H9 (cell line): ENCODE measurements at regions not wholly inside any gene's neighbourhood (a gene's known extent, or its start where the extent isn't known, plus 50 kb on each side); places are given as distances from the start of the nearest gene placed in this dataset.

Experiments
- DNase-seq: peaks from one replicate; pipeline ENCODE4 v3.0.0-alpha.2; 2017
- H2AFZ ChIP-seq: one replicate; pipeline ENCODE4 v1.6.1; 2013; ENCODE audit warnings: mild to moderate bottlenecking, low read length, control low read depth, moderate library complexity
- H2AK5ac ChIP-seq: 2 replicates; pipeline ENCODE4 v1.6.1; 2013; ENCODE audit warnings: low read length, control low read depth, mixed read lengths; ENCODE audit not compliant: insufficient read length
- H2BK120ac ChIP-seq: one replicate; pipeline ENCODE4 v1.6.1; 2013; ENCODE audit warnings: low read depth, mild to moderate bottlenecking, low read length, control low read depth, inconsistent platforms; ENCODE audit not compliant: poor library complexity, severe bottlenecking
- H2BK12ac ChIP-seq: 2 replicates; pipeline ENCODE4 v1.6.1; 2013; ENCODE audit warnings: low read length, control low read depth, mixed read lengths, low read depth; ENCODE audit not compliant: insufficient read length
- H2BK15ac ChIP-seq: 2 replicates; pipeline ENCODE4 v1.6.1; 2013; ENCODE audit warnings: low read depth, low read length, control low read depth
- H2BK20ac ChIP-seq: one replicate; pipeline ENCODE4 v1.6.1; 2013; ENCODE audit warnings: low read depth, mild to moderate bottlenecking, low read length, control low read depth, inconsistent platforms; ENCODE audit not compliant: poor library complexity, severe bottlenecking
- H2BK5ac ChIP-seq: 2 replicates; pipeline ENCODE4 v1.6.1; 2013; ENCODE audit warnings: low read length, control low read depth, mixed read lengths; ENCODE audit not compliant: insufficient read length
- H3K14ac ChIP-seq: 2 replicates; pipeline ENCODE4 v1.6.1; 2013; ENCODE audit warnings: low read length, control low read depth; ENCODE audit not compliant: insufficient read depth
- H3K18ac ChIP-seq: 2 replicates; pipeline ENCODE4 v1.6.1; 2013; ENCODE audit warnings: low read depth, mild to moderate bottlenecking, mixed read lengths, low read length, control low read depth; ENCODE audit not compliant: insufficient read length
- H3K23ac ChIP-seq: 2 replicates; pipeline ENCODE4 v1.6.1; 2013; ENCODE audit warnings: low read length, control low read depth, mixed read lengths, low read depth; ENCODE audit not compliant: insufficient read length
- H3K23me2 ChIP-seq: 2 replicates; pipeline ENCODE4 v1.6.1; 2013; ENCODE audit warnings: low read depth, mild to moderate bottlenecking, mixed read lengths, low read length, control low read depth; ENCODE audit not compliant: insufficient read length, poor library complexity, severe bottlenecking
- H3K27ac ChIP-seq: 2 replicates; pipeline ENCODE4 v1.5.1; 2013; ENCODE audit warnings: low read length, control low read depth, mixed read lengths, low read depth; ENCODE audit not compliant: insufficient read length
- H3K27me3 ChIP-seq: 2 replicates; pipeline ENCODE4 v1.6.1; 2013; ENCODE audit warnings: low read length, control low read depth, inconsistent platforms; ENCODE audit not compliant: insufficient read depth
- H3K4ac ChIP-seq: 2 replicates; pipeline ENCODE4 v1.6.1; 2013; ENCODE audit warnings: low read depth, mild to moderate bottlenecking, control low read depth, inconsistent platforms, low read length, moderate library complexity
- H3K4me1 ChIP-seq: 2 replicates; pipeline ENCODE4 v1.6.1; 2013; ENCODE audit warnings: low read length, control low read depth, inconsistent platforms; ENCODE audit not compliant: insufficient read depth
- H3K4me2 ChIP-seq: 2 replicates; pipeline ENCODE4 v1.6.1; 2013; ENCODE audit warnings: low read length, control low read depth, mixed read lengths; ENCODE audit not compliant: insufficient read length, insufficient read depth
- H3K56ac ChIP-seq: 2 replicates; pipeline ENCODE4 v1.6.1; 2013; ENCODE audit warnings: low read depth, mild to moderate bottlenecking, mixed read lengths, low read length, control low read depth; ENCODE audit not compliant: insufficient read length
- H3K79me1 ChIP-seq: 2 replicates; pipeline ENCODE4 v1.6.1; 2013; ENCODE audit warnings: low read depth, mild to moderate bottlenecking, moderate library complexity, low read length, control low read depth, inconsistent platforms; ENCODE audit not compliant: insufficient read depth, poor library complexity, severe bottlenecking
- H3K79me2 ChIP-seq: 2 replicates; pipeline ENCODE4 v1.6.1; 2013; ENCODE audit warnings: low read length, control low read depth, inconsistent platforms; ENCODE audit not compliant: insufficient read depth
- H3K9ac ChIP-seq: 2 replicates; pipeline ENCODE4 v1.6.1; 2013; ENCODE audit warnings: low read length, control low read depth, mixed read lengths; ENCODE audit not compliant: insufficient read length; ENCODE audit errors: extremely low read depth
- H3K9me3 ChIP-seq: one replicate; pipeline ENCODE4 v1.6.1; 2013; ENCODE audit warnings: low read depth, low read length, inconsistent platforms; ENCODE audit not compliant: control insufficient read depth
- H3T11ph ChIP-seq: one replicate; pipeline ENCODE4 v1.6.1; 2013; ENCODE audit warnings: mild to moderate bottlenecking, low read length, control low read depth, inconsistent platforms
- H4K20me1 ChIP-seq: one replicate; pipeline ENCODE4 v1.6.1; 2013; ENCODE audit not compliant: control insufficient read depth, insufficient read length, insufficient read depth
- H4K5ac ChIP-seq: 2 replicates; pipeline ENCODE4 v1.6.1; 2013; ENCODE audit warnings: low read depth, mild to moderate bottlenecking, mixed read lengths, low read length, control low read depth; ENCODE audit not compliant: insufficient read length
- H4K8ac ChIP-seq: replicated peaks from 2 replicates; pipeline ENCODE4 v1.6.1; 2013; ENCODE audit warnings: low read length, control low read depth, mixed read lengths, low read depth; ENCODE audit not compliant: insufficient read length
- H4K91ac ChIP-seq: 2 replicates; pipeline ENCODE4 v1.6.1; 2013; ENCODE audit warnings: low read depth, mild to moderate bottlenecking, moderate library complexity, mixed read lengths, low read length, control low read depth; ENCODE audit not compliant: insufficient read length
- H3K27ac Mint-ChIP-seq, 3 experiments: 2 replicates in 2 of 3; 3 replicates in 1 of 3; pipeline ENCODE4 v1.8.0; 2020 to 2021; ENCODE audit warnings: mixed read lengths in 3 of 3, mild to moderate bottlenecking in 1 of 3, moderate library complexity in 1 of 3
- H3K27me3 Mint-ChIP-seq: 2 replicates; pipeline ENCODE4 v1.8.0; 2021; ENCODE audit warnings: low read depth, mild to moderate bottlenecking, moderate library complexity, mixed read lengths
- H3K36me3 Mint-ChIP-seq, 3 experiments: 2 replicates in 2 of 3; 3 replicates in 1 of 3; pipeline ENCODE4 v1.8.0; 2020 to 2021; ENCODE audit warnings: low read depth in 3 of 3, mixed read lengths in 3 of 3; ENCODE audit not compliant: insufficient read depth in 1 of 3
- H3K4me1 Mint-ChIP-seq, 2 experiments: 2 replicates each; pipeline ENCODE4 v1.8.0; 2020; ENCODE audit warnings: mixed read lengths in 2 of 2
- H3K4me3 Mint-ChIP-seq, 2 experiments: 2 replicates in 1 of 2; 3 replicates in 1 of 2; pipeline ENCODE4 v1.8.0; 2020 to 2021; ENCODE audit warnings: mild to moderate bottlenecking in 2 of 2, mixed read lengths in 2 of 2, moderate library complexity in 1 of 2
- H3K9me3 Mint-ChIP-seq, 2 experiments: 2 replicates in 1 of 2; 3 replicates in 1 of 2; pipeline ENCODE4 v1.8.0; 2020; ENCODE audit warnings: mild to moderate bottlenecking in 2 of 2, mixed read lengths in 2 of 2, moderate library complexity in 1 of 2
- CTCF ChIP-seq: fragments of 200-600 bp; sonication (generic); conservative IDR thresholded peaks from 3 replicates; pipeline ENCODE4 v1.8.0; 2021; ENCODE audit warnings: antibody characterized with exemption, mild to moderate bottlenecking
- WGBS: extraction: QIAGEN DNeasy Blood & Tissue Kit; methylation state at CpG from one replicate; pipeline ENCODE4 v1.1.7; 2013; ENCODE audit warnings: missing lambda C conversion rate, low lambda C conversion rate, mixed read lengths; ENCODE audit not compliant: insufficient read length; ENCODE audit errors: extremely low coverage; 5-methylcytosine and 5-hydroxymethylcytosine counted together

GRCh38 chr7:13262929-13263530 lies 575.6 kb downstream of the ARL4A start:
- peak; percentile 80 for TF ChIP-seq CTCF
- Histone ChIP-seq H3K79me2 (no peaks in the 10 kb centered on the region), H3K79me1 (no peaks in the 10 kb centered on the region), H3K14ac (no peak overlapping the region), H3K23ac (no peak overlapping the region), H3K23me2 (no peaks in the 10 kb centered on the region), H3K18ac (no peak overlapping the region), H2AFZ (no peak overlapping the region), H3K4me2 (no peak overlapping the region), H2BK15ac (no peak overlapping the region), H4K5ac (no peak overlapping the region), H3K4me1 (no peaks in the 10 kb centered on the region), H2BK5ac (no peak overlapping the region), H4K91ac (no peak overlapping the region), H3K4ac (no peak overlapping the region), H4K8ac (no peak overlapping the region), H3T11ph (no peak overlapping the region), H2BK12ac (no peak overlapping the region), H4K20me1 (no peaks in the 10 kb centered on the region), H2AK5ac (no peak overlapping the region), H3K9me3 (no peaks in the 10 kb centered on the region), H3K27me3 (no peaks in the 10 kb centered on the region), H3K56ac (no peak overlapping the region), H2BK120ac (no peak overlapping the region), H3K9ac (no peak overlapping the region), H2BK20ac (no peak overlapping the region), H3K27ac (no peak overlapping the region)
- Mint-ChIP-seq H3K36me3 (no peaks in the 10 kb centered on the region), H3K27me3 (no peaks in the 10 kb centered on the region), H3K4me3 (no peak overlapping the region), H3K27ac (no peak overlapping the region), H3K4me1 (no peaks in the 10 kb centered on the region), H3K9me3 (no peaks in the 10 kb centered on the region)
- no peak for DNase-seq
- no CpG with 5 or more reads among the region's 4 CpGs for WGBS
